Endothelial cell of umbilical vein (primary cell): ENCODE measurements at regions not wholly inside any gene's neighbourhood (a gene's known extent, or its start where the extent isn't known, plus 50 kb on each side); places are given as distances from the start of the nearest gene placed in this dataset.

Source experiments
- BruUV-seq: library from RNA; stranded (reverse); fragments of 400-500 nt; replicated peaks from 2 replicates; lab custom pipeline; 2021; lab: Mats Ljungman, UMichigan
- CTCF ChIA-PET: fragments of 300-600, 350-600 bp; sonication (Branson Sonifier 250); formaldehyde crosslinking; loops from one replicate; lab custom pipeline; 2021; ENCODE audit warnings: antibody characterized with exemption, inconsistent platforms; lab: Charles Lee
- POLR2A ChIA-PET: fragments of 300-600, 350-600 bp; sonication (Branson Sonifier 250); formaldehyde crosslinking; loops from one replicate; lab custom pipeline; 2021; ENCODE audit warnings: antibody characterized with exemption, inconsistent platforms; lab: Charles Lee
- DNase-seq: peaks from one replicate; pipeline ENCODE4 v3.0.0-alpha.2; 2011; ENCODE audit warnings: low read depth, low spot score
- FAIRE-seq: peaks from 2 replicates; lab custom pipeline; 2011; peaks lifted over from hg19 to GRCh38; lab: Jason Lieb, UNC
- H2AFZ ChIP-seq: 2 replicates; pipeline ENCODE4 v1.6.0; 2012; ENCODE audit warnings: low read depth, low read length, control low read depth, inconsistent platforms
- H3K27ac ChIP-seq: 2 replicates; pipeline ENCODE4 v1.5.1; 2011; ENCODE audit warnings: low read depth, mild to moderate bottlenecking, control low read depth, low read length, moderate library complexity; ENCODE audit not compliant: insufficient read depth
- H3K27me3 ChIP-seq, 2 experiments: 2 replicates each; pipeline versions ENCODE4 v1.6.0 to v1.6.1; 2011; ENCODE audit warnings: low read length in 2 of 2, mixed read lengths in 1 of 2; ENCODE audit not compliant: control insufficient read depth in 2 of 2, insufficient read depth in 2 of 2
- H3K36me3 ChIP-seq, 2 experiments: 2 replicates in 1 of 2; 3 replicates in 1 of 2; pipeline ENCODE4 v1.5.1; 2011; ENCODE audit warnings: low read length in 2 of 2, mild to moderate bottlenecking in 1 of 2, moderate library complexity in 1 of 2; ENCODE audit not compliant: control insufficient read depth in 2 of 2, insufficient read depth in 2 of 2; ENCODE audit errors: extremely low read depth in 1 of 2
- H3K4me1 ChIP-seq: 3 replicates; pipeline ENCODE4 v1.5.1; 2011; ENCODE audit warnings: mild to moderate bottlenecking, low read length; ENCODE audit not compliant: control insufficient read depth, insufficient read depth; ENCODE audit errors: extremely low read depth
- H3K4me2 ChIP-seq: 2 replicates; pipeline ENCODE4 v1.6.1; 2011; ENCODE audit warnings: low read length, control low read depth, mixed read lengths; ENCODE audit not compliant: insufficient read depth
- H3K4me3 ChIP-seq, 3 experiments: fragments of 200-600 bp in 1 of 3; sonication (generic), shearing (Covaris generic) in 1 of 3; replicated peaks in 1 of 3; 2 replicates each; pipeline ENCODE4 v1.5.1; 2011 to 2016; ENCODE audit warnings: control low read depth in 3 of 3, low read length in 3 of 3, mild to moderate bottlenecking in 2 of 3, inconsistent platforms in 1 of 3, low read depth in 1 of 3, moderate library complexity in 1 of 3; ENCODE audit not compliant: insufficient read depth in 1 of 3
- H3K79me2 ChIP-seq: 2 replicates; pipeline ENCODE4 v1.6.0; 2012; ENCODE audit warnings: low read length, inconsistent platforms; ENCODE audit not compliant: control insufficient read depth, insufficient read depth
- H3K9ac ChIP-seq: replicated peaks from 2 replicates; pipeline ENCODE3; 2011; ENCODE audit warnings: low read length, control low read depth; ENCODE audit not compliant: insufficient read depth; ENCODE audit errors: extremely low read depth
- H3K9me1 ChIP-seq: replicated peaks from 3 replicates; pipeline ENCODE4 v1.6.0; 2011; ENCODE audit warnings: mild to moderate bottlenecking, low read length; ENCODE audit not compliant: control insufficient read depth, insufficient read depth; ENCODE audit errors: extremely low read depth
- H3K9me3 ChIP-seq: replicated peaks from 2 replicates; pipeline ENCODE4 v1.5.1; 2012; ENCODE audit warnings: low read length, inconsistent platforms; ENCODE audit not compliant: control insufficient read depth, insufficient read depth
- H4K20me1 ChIP-seq: replicated peaks from 2 replicates; pipeline ENCODE3; 2011; ENCODE audit warnings: mild to moderate bottlenecking, low read length; ENCODE audit not compliant: control insufficient read depth, insufficient read depth; ENCODE audit errors: extremely low read depth
- EZH2 ChIP-seq: IDR thresholded peaks from 2 replicates; pipeline ENCODE4 v1.6.1; 2012; ENCODE audit warnings: borderline replicate concordance, low read depth, mild to moderate bottlenecking, moderate library complexity, low read length, inconsistent platforms; ENCODE audit not compliant: severe bottlenecking
- GATA2 ChIP-seq: IDR thresholded peaks from 2 replicates; pipeline ENCODE4 v1.7.0; 2011; ENCODE audit warnings: low read depth, mild to moderate bottlenecking, moderate library complexity, mixed read lengths, low read length; ENCODE audit not compliant: insufficient read length, insufficient read depth
- POLR2A ChIP-seq: IDR thresholded peaks from 2 replicates; pipeline ENCODE4 v1.6.1; 2012; ENCODE audit warnings: low read depth, mild to moderate bottlenecking, control low read depth, low read length
- POLR2AphosphoS5 ChIP-seq: IDR thresholded peaks from 2 replicates; pipeline ENCODE4 v1.6.1; 2012; ENCODE audit warnings: low read depth, mild to moderate bottlenecking, control low read depth, low read length, moderate library complexity; ENCODE audit not compliant: insufficient read depth
- dilution Hi-C: fragments of 300-500 bp; cut with MboI; formaldehyde crosslinking; loops from one replicate; pipeline ENCODE4 v1.15.0; 2019; ENCODE audit warnings: low sequenced_read_pairs; ENCODE audit not compliant: extremely low pct_ligation_motif_present
- intact Hi-C: fragments of 100-400 bp; cut with micrococcal nuclease; formaldehyde crosslinking; loops from one replicate; pipeline ENCODE4 v1.10.0; 2022
- TF ChIP-seq, protein P1 (sequence below), 2 donors: IDR thresholded peaks; 1 replicate in 1 of 2; 2 replicates in 1 of 2; pipeline ENCODE4 v1.5.1; 2011; ENCODE audit warnings: low read length in 2 of 2, mild to moderate bottlenecking in 2 of 2, moderate library complexity in 2 of 2, control low read depth in 1 of 2, inconsistent platforms in 1 of 2, low read depth in 1 of 2; ENCODE audit not compliant: insufficient read depth in 1 of 2; ENCODE audit errors: extremely low read depth in 1 of 2

- DNase-seq (no peak), FAIRE-seq (no peak)
- no peaks in the 10 kb centered on the region for H3K4me1 ChIP-seq
- no peaks in the 10 kb centered on the region for H3K36me3 ChIP-seq
- H3K4me2 ChIP-seq, result no peak overlapping the region
- no peak overlapping the region for H3K4me3 ChIP-seq
- intact Hi-C loops, result no loop called here
- no peak for TF ChIP-seq POLR2A
- no peak for TF ChIP-seq POLR2AphosphoS5
- TF ChIP-seq, protein P1, sequence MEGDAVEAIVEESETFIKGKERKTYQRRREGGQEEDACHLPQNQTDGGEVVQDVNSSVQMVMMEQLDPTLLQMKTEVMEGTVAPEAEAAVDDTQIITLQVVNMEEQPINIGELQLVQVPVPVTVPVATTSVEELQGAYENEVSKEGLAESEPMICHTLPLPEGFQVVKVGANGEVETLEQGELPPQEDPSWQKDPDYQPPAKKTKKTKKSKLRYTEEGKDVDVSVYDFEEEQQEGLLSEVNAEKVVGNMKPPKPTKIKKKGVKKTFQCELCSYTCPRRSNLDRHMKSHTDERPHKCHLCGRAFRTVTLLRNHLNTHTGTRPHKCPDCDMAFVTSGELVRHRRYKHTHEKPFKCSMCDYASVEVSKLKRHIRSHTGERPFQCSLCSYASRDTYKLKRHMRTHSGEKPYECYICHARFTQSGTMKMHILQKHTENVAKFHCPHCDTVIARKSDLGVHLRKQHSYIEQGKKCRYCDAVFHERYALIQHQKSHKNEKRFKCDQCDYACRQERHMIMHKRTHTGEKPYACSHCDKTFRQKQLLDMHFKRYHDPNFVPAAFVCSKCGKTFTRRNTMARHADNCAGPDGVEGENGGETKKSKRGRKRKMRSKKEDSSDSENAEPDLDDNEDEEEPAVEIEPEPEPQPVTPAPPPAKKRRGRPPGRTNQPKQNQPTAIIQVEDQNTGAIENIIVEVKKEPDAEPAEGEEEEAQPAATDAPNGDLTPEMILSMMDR (IDR thresholded peaks at IDR 0.05; ENCODE audit: extremely low read depth in 1 of 2, insufficient read depth in 1 of 2, low read depth in 1 of 2, low read length in 2 of 2), result no peak
- no peak for TF ChIP-seq GATA2
- no peak overlapping the region for H3K9ac ChIP-seq
- no peak overlapping the region for H2AFZ ChIP-seq
- ChIA-PET POLR2A (no interaction called here), CTCF (no interaction called here)
- dilution Hi-C loops, result no loop called here
- H3K27me3 ChIP-seq, result no peaks in the 10 kb centered on the region
- no TSS peak for BruUV-seq
- H3K9me1 ChIP-seq, result peaks cover 3% of the 10 kb centered on the region
- H3K9me3 ChIP-seq, result no peaks in the 10 kb centered on the region
- no peaks in the 10 kb centered on the region for H4K20me1 ChIP-seq
- H3K27ac ChIP-seq, result no peak overlapping the region
- H3K79me2 ChIP-seq, result no peaks in the 10 kb centered on the region
Observed at GRCh38 chr4:136769717-136770116, 762.6 kb downstream of the PCDH18 start.

DNA sequence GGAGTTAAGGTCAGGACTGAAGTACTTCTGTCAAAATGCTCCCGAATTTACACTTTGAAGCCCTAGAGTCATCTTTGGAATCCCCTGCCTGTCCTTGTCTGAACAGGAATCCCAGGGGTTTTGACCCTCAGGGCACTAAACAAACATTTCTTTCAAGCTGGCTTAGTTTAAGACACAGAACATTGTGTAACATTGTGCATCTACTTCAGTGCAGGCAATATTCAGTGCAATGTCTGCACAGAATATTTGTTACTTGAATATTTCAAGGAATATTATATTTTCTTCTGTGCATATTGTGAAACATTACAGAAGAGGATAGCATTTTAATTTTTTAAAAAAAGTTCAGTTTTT, 763.4 kb downstream of the PCDH18 start:
- Histone ChIP-seq H3K79me2 (no peaks in the 10 kb centered on the region), H3K9me3 (no peaks in the 10 kb centered on the region), H3K27me3 (no peaks in the 10 kb centered on the region), H3K9me1 (peaks cover 3% of the 10 kb centered on the region), H3K36me3 (no peaks in the 10 kb centered on the region), H3K4me1 (no peaks in the 10 kb centered on the region), H4K20me1 (no peaks in the 10 kb centered on the region), H2AFZ (peak overlapping the region; percentile 26), H3K27ac (no peak overlapping the region), H3K4me2 (no peak overlapping the region), H3K4me3 (no peak overlapping the region), H3K9ac (no peak overlapping the region)
- FAIRE-seq (no peak), DNase-seq (peak; percentile 4)
- CTCF ChIA-PET, result no interaction called here
- intact Hi-C loops (no loop called here), dilution Hi-C loops (no loop called here)
- POLR2A ChIA-PET, result no interaction called here
- TF ChIP-seq GATA2, result no peak
- TF ChIP-seq EZH2, result no peak
- BruUV-seq, result no TSS peak
